GM06990 (cell line): ENCODE measurements at regions not wholly inside any gene's neighbourhood (a gene's known extent, or its start where the extent isn't known, plus 50 kb on each side); places are given as distances from the start of the nearest gene placed in this dataset.
"Not testable (repeated sequence)": the region's sequence is repeated elsewhere in the genome, so short reads cannot be mapped to it uniquely, and the experiment has no call there.

Source experiments
- DNase-seq: peaks from one replicate; pipeline ENCODE4 v3.0.0-alpha.2; 2011; ENCODE audit not compliant: insufficient read length; ENCODE audit errors: extremely low read depth
- H3K27me3 ChIP-seq: replicated peaks from 2 replicates; pipeline ENCODE4 v1.6.0; 2011; ENCODE audit warnings: low read length; ENCODE audit not compliant: control insufficient read depth, insufficient read depth
- H3K36me3 ChIP-seq: 2 replicates; pipeline ENCODE4 v1.5.1; 2011; ENCODE audit warnings: low read length; ENCODE audit not compliant: control insufficient read depth, insufficient read depth
- H3K4me3 ChIP-seq: replicated peaks from 2 replicates; pipeline ENCODE4 v1.5.1; 2011; ENCODE audit warnings: low read depth, mild to moderate bottlenecking, control low read depth, low read length
- TF ChIP-seq, protein P1 (sequence below): IDR thresholded peaks from 2 replicates; pipeline ENCODE4 v1.5.1; 2011; ENCODE audit warnings: low read length, control low read depth, mild to moderate bottlenecking, inconsistent platforms; ENCODE audit not compliant: insufficient read depth, poor library complexity, severe bottlenecking

DNA sequence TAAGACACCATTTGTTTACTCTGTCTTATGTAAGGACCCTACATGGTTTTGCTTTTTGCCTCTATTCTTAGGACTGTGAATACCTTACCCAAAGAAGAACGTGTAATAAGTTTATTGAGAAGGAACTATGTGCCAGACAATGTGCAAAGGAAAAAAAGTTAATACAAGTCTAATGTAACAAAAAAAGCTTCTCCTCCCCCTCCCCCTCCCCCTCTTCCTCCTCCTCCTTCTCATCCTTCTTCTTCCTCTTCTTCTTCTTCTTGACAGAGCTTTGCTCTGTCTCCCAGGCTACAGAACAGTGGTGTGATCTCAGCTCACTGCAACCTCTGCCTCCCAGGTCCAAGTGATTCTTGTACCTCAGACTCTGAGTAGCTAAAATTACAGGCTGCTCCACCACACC is 50.9 kb upstream of the MITF start:
- H3K4me3 ChIP-seq: no peak overlapping the region
- H3K27me3 ChIP-seq: no peaks in the 10 kb centered on the region
- no peaks in the 10 kb centered on the region for H3K36me3 ChIP-seq
- TF ChIP-seq, protein P1, sequence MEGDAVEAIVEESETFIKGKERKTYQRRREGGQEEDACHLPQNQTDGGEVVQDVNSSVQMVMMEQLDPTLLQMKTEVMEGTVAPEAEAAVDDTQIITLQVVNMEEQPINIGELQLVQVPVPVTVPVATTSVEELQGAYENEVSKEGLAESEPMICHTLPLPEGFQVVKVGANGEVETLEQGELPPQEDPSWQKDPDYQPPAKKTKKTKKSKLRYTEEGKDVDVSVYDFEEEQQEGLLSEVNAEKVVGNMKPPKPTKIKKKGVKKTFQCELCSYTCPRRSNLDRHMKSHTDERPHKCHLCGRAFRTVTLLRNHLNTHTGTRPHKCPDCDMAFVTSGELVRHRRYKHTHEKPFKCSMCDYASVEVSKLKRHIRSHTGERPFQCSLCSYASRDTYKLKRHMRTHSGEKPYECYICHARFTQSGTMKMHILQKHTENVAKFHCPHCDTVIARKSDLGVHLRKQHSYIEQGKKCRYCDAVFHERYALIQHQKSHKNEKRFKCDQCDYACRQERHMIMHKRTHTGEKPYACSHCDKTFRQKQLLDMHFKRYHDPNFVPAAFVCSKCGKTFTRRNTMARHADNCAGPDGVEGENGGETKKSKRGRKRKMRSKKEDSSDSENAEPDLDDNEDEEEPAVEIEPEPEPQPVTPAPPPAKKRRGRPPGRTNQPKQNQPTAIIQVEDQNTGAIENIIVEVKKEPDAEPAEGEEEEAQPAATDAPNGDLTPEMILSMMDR: no peak
- no peak for DNase-seq

DNA sequence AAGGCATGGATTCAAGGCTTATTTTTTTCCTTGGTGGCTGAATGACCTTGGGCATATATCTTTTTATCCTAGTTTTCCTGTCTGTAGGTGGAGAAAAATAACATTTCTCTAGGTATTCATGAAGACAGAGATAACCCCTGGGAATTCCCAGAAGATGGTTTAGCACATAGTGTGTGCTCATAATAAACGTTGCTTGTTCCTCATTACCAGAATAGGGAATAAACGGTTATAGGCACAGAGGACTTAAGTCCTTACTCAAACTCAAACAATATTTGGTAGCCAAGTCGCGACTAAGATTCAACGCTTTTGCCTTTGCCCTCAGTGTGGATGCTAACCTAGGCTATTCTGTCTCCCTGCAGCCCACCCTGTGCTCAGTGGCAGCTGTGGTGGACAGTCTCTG is 51.6 kb upstream of the MITF start:
- H3K4me3 ChIP-seq: no peak overlapping the region
- TF ChIP-seq, protein P1: no peak
- no peaks in the 10 kb centered on the region for H3K36me3 ChIP-seq
- H3K27me3 ChIP-seq: no peaks in the 10 kb centered on the region
- no peak for DNase-seq

DNA sequence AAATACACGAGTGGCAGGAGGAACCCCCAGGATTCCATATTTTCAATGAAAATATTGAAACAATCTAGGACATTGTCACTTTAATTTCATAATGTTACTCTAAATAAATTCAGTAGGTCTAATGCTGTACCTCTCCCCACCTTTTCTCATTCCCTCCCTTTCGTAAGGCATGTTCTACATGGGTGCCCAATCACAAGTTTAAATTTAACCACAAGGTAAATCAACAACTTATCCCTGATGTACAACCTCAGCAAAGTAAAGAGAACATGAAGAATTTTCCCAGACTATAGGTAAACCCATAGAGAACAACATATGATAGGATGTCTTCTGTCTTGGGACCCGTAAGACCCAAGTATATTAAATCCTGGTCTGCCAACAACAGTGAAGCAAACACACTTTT is 53.2 kb upstream of the MITF start:
- Histone ChIP-seq H3K27me3 (no peaks in the 10 kb centered on the region), H3K36me3 (no peaks in the 10 kb centered on the region), H3K4me3 (no peak overlapping the region)
- no peak for DNase-seq
- TF ChIP-seq, protein P1: no peak

DNA sequence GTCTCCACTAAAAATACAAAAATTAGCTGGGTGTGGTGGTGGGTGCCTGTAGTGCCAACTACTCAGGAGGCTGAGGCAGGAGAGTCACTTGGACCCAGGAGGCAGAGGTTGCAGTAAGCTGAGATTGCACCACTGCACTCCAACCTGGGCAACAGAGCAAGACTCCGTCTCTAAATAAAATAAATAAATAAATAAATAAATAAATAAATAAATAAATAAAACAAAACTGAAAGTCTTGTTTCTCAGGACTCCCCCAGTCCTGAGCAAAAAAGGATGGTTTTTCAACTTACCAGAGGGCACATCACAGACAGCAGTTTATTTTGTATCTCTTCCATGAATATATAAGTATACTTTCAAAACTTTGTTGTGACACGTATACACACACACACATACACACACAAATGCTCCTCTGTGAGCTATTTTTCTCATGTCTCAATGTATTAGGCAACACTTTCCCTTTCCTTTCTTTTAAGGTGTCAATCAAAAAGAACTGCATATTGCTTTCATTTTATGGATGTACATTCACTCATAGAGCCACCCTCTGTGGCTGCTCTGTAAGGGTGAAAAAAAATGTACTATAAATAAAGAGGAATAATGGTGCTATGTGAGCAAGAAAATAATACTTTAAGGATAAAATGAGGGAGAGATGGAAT is 54.8 kb upstream of the MITF start:
- Histone ChIP-seq H3K4me3 (no peak overlapping the region), H3K27me3 (no peaks in the 10 kb centered on the region; the same call in 1 of the 2 replicates), H3K36me3 (no peaks in the 10 kb centered on the region)
- TF ChIP-seq, protein P1: no peak
- no peak for DNase-seq

DNA sequence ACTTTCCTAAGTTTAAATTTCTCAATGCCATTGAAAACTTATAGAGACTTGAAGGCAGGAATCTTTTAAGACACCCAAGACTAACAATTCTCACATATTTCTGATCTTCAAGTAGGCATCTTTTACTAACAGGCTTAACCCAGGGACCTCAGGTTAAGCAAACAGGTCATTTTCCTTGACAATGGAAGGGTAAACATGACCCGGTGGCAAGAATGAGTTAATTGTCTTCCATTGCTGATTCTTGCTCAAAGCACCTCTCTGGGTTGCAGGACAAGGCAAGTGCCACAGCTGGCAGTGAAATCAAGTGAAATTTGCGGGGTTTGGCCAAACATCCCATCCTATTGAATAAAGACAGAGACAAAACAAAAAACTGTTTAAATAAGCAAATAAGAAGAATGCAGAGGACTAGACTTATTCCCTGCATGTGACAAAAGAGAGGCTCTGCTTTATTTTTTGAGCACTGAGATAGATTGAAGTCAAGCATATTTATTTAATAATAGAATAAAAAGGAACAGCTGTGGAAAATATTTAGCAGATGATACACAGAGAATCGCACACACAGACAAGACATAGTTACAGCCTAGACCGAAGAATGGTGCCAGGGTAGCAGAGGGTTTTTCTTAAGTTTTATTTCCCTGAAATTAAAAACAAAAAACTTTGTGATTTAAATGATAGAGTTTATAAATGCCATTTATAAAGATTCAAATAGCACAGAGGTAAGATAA is 56.0 kb upstream of the MITF start:
- Histone ChIP-seq H3K36me3 (no peaks in the 10 kb centered on the region), H3K27me3 (no peaks in the 10 kb centered on the region; the same call in 1 of the 2 replicates), H3K4me3 (no peak overlapping the region)
- DNase-seq: no peak
- TF ChIP-seq, protein P1: no peak

DNA sequence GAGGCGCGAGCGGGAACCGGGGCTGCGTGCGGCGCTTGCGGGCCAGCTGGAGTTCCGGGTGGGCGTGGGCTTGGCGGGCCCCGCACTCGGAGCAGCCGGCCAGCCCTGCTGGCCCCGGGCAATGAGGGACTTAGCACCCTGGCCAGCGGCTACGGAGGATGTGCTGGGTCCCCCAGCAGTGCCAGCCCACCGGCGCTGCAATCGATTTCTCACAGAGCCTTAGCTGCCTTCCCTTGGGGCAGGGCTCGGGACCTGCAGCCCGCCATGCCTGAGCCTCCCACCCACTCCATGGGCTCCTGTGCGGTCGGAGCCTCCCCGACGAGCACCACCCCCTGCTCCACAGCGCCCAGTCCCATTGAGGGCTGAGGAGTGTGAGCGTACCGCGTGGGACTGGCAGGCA is 61.8 kb upstream of the MITF start:
- not testable (repeated sequence) for DNase-seq, H3K4me3 ChIP-seq, H3K27me3 ChIP-seq, H3K36me3 ChIP-seq
